RWPE2 (cell line): ENCODE measurements at regions not wholly inside any gene's neighbourhood (a gene's known extent, or its start where the extent isn't known, plus 50 kb on each side); places are given as distances from the start of the nearest gene placed in this dataset.

Source experiments
- ATAC-seq: fragments of 200-7000 bp; cut with Tn5 transposase; 3 replicates; pipeline ENCODE4 v1.9.1; 2021; ENCODE audit warnings: low read depth
- DNase-seq: peaks from one replicate; pipeline ENCODE4 v3.0.0-alpha.2; 2020; ENCODE audit warnings: low spot score
- H3K27ac ChIP-seq: fragments of 450-650 bp; 2 replicates; pipeline ENCODE4 v1.5.1; 2017; ENCODE audit warnings: mild to moderate bottlenecking; ENCODE audit not compliant: poor library complexity, severe bottlenecking
- H3K27me3 ChIP-seq: fragments of 250-450 bp; sonication (Bioruptor Pico); 2 replicates; pipeline ENCODE4 v1.5.1; 2021; ENCODE audit warnings: mild to moderate bottlenecking, moderate library complexity; ENCODE audit not compliant: insufficient read depth, poor library complexity, severe bottlenecking
- H3K36me3 ChIP-seq: fragments of 250-450 bp; sonication (Bioruptor Pico); 2 replicates; pipeline ENCODE4 v1.5.1; 2020; ENCODE audit warnings: low read depth, mild to moderate bottlenecking, moderate library complexity
- H3K4me1 ChIP-seq: fragments of 250-450 bp; sonication (Bioruptor Pico); 2 replicates; pipeline ENCODE4 v1.5.1; 2021; ENCODE audit warnings: mild to moderate bottlenecking, moderate library complexity; ENCODE audit not compliant: insufficient read depth, poor library complexity, severe bottlenecking
- H3K4me3 ChIP-seq: fragments of 250-450 bp; sonication (Bioruptor Pico); 2 replicates; pipeline ENCODE4 v1.5.1; 2021; ENCODE audit warnings: mild to moderate bottlenecking, moderate library complexity; ENCODE audit not compliant: severe bottlenecking
- H3K9me3 ChIP-seq: fragments of 250-450 bp; sonication (Bioruptor Pico); 2 replicates; pipeline ENCODE4 v1.5.1; 2021; ENCODE audit warnings: mild to moderate bottlenecking, moderate library complexity; ENCODE audit not compliant: severe bottlenecking
- TF ChIP-seq, protein P1 (sequence below): fragments of 450-650 bp; IDR thresholded peaks from one replicate; pipeline ENCODE4 v1.5.1; 2017; ENCODE audit warnings: mild to moderate bottlenecking, moderate library complexity; ENCODE audit not compliant: poor library complexity, severe bottlenecking

DNA sequence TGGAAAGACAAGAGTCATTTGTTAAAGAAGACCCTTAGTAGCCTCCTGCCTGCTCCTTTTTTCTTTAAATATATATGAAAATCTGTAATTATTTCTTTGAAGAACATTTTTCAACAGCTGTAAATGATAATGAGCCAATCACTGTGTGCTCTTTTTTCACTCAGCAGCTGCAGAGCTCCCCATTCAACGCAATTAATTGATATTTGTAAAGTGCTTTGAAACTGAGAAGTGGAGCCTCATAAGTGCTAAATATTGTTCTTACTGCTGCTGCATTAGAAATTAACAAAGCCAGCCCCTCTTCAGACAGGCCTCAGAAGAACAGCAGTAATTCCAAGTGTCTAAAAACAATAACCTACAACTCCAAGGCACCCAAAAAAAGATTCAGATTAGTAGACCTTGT is 224.3 kb downstream of the GXYLT1 start:
- ATAC-seq (no peak), DNase-seq (no peak)
- H3K9me3 ChIP-seq: no peaks in the 10 kb centered on the region
- no peaks in the 10 kb centered on the region for H3K36me3 ChIP-seq
- H3K4me1 ChIP-seq: no peaks in the 10 kb centered on the region
- H3K27me3 ChIP-seq: peaks cover 3% of the 10 kb centered on the region
- H3K27ac ChIP-seq: no peak overlapping the region
- TF ChIP-seq, protein P1, sequence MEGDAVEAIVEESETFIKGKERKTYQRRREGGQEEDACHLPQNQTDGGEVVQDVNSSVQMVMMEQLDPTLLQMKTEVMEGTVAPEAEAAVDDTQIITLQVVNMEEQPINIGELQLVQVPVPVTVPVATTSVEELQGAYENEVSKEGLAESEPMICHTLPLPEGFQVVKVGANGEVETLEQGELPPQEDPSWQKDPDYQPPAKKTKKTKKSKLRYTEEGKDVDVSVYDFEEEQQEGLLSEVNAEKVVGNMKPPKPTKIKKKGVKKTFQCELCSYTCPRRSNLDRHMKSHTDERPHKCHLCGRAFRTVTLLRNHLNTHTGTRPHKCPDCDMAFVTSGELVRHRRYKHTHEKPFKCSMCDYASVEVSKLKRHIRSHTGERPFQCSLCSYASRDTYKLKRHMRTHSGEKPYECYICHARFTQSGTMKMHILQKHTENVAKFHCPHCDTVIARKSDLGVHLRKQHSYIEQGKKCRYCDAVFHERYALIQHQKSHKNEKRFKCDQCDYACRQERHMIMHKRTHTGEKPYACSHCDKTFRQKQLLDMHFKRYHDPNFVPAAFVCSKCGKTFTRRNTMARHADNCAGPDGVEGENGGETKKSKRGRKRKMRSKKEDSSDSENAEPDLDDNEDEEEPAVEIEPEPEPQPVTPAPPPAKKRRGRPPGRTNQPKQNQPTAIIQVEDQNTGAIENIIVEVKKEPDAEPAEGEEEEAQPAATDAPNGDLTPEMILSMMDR: no peak
- no peak overlapping the region for H3K4me3 ChIP-seq

GRCh38 chr12:41919526-41920261 is 225.0 kb downstream of the GXYLT1 start:
- no peaks in the 10 kb centered on the region for H3K9me3 ChIP-seq
- no peak overlapping the region for H3K4me3 ChIP-seq
- H3K4me1 ChIP-seq: no peaks in the 10 kb centered on the region
- H3K27me3 ChIP-seq: peaks cover 3% of the 10 kb centered on the region
- no peak overlapping the region for H3K27ac ChIP-seq
- TF ChIP-seq, protein P1: no peak
- DNase-seq (no peak), ATAC-seq (no peak)
- H3K36me3 ChIP-seq: no peaks in the 10 kb centered on the region

DNA sequence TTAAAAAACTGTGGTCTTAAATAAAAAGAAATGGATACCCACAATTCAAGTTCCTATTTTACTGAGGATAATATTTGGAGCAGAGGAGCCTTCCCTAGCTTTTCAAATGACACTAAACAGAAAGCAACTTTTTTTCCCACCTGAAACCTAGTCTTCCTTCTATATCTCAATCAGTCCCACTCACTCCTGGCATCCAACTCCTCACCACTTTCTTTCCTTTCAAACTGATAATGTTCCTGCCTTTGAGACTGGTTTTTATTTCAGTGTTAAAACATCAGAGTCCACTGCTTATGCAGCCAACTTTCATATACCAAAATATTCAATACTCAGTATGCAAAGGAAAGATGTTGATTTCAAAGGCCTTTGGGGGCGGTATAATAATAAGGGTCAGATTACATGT is 225.6 kb downstream of the GXYLT1 start:
- Histone ChIP-seq H3K9me3 (no peaks in the 10 kb centered on the region), H3K4me1 (no peaks in the 10 kb centered on the region), H3K27ac (no peak overlapping the region), H3K27me3 (peaks cover 3% of the 10 kb centered on the region), H3K36me3 (no peaks in the 10 kb centered on the region), H3K4me3 (no peak overlapping the region)
- TF ChIP-seq, protein P1: no peak
- DNase-seq (no peak), ATAC-seq (no peak)

GRCh38 chr12:41917938-41918341 is 226.7 kb downstream of the GXYLT1 start:
- H3K27ac ChIP-seq: no peak overlapping the region
- H3K36me3 ChIP-seq: no peaks in the 10 kb centered on the region
- TF ChIP-seq, protein P1: no peak
- H3K9me3 ChIP-seq: no peaks in the 10 kb centered on the region
- H3K4me1 ChIP-seq: no peaks in the 10 kb centered on the region
- ATAC-seq (no peak), DNase-seq (no peak)
- no peak overlapping the region for H3K4me3 ChIP-seq
- peaks cover 3% of the 10 kb centered on the region for H3K27me3 ChIP-seq

DNA sequence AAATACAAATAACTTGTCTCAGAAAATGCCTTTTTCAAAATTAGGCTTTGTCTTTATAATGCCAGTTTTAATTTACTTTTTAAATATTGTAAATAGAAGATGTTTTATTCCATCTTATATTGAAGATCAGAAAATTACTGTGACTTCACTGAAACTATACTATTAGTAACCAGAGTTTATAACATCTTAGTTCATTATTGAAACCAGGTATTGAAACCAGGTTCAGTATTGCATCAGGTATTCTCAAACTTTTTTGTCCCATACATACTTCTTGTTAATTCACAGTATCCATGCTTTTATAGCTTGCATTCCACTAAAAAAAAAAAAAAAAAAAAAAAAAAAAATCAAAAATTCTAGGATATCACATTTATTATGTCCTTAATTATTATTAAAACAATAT is 227.5 kb downstream of the GXYLT1 start:
- no peaks in the 10 kb centered on the region for H3K9me3 ChIP-seq
- DNase-seq (no peak), ATAC-seq (no peak)
- H3K4me3 ChIP-seq: no peak overlapping the region
- no peaks in the 10 kb centered on the region for H3K4me1 ChIP-seq
- peaks cover 3% of the 10 kb centered on the region for H3K27me3 ChIP-seq
- H3K36me3 ChIP-seq: no peaks in the 10 kb centered on the region
- H3K27ac ChIP-seq: no peak overlapping the region
- TF ChIP-seq, protein P1: no peak
